Suprapubic skin (tissue), 4 donors: ENCODE measurements at regions not wholly inside any gene's neighbourhood (a gene's known extent, or its start where the extent isn't known, plus 50 kb on each side); places are given as distances from the start of the nearest gene placed in this dataset.

ENCODE experiments used
- DNase-seq, 2 donors: peaks; one replicate each; pipeline ENCODE4 v3.0.0-alpha.2; 2019; ENCODE audit warnings: low spot score in 2 of 2
- H3K27ac ChIP-seq: fragments of 200-600 bp; sonication (generic); one replicate; pipeline ENCODE4 v1.5.1; 2019
- H3K27me3 ChIP-seq: fragments of 200-600 bp; sonication (generic); one replicate; pipeline ENCODE4 v1.5.1; 2019
- H3K36me3 ChIP-seq: fragments of 200-600 bp; sonication (generic); one replicate; pipeline ENCODE4 v1.5.1; 2019
- H3K4me1 ChIP-seq: fragments of 200-600 bp; sonication (generic); one replicate; pipeline ENCODE4 v1.5.1; 2019
- H3K4me3 ChIP-seq: fragments of 200-600 bp; sonication (generic); one replicate; pipeline ENCODE4 v1.5.1; 2019; ENCODE audit warnings: mild to moderate bottlenecking
- H3K9me3 ChIP-seq: fragments of 200-600 bp; sonication (generic); one replicate; pipeline ENCODE4 v1.5.1; 2019
- EP300 ChIP-seq: sonication (generic); formaldehyde crosslinking; IDR thresholded peaks from one replicate; pipeline ENCODE4 v1.6.1; 2017; ENCODE audit warnings: antibody characterized with exemption
- POLR2A ChIP-seq, 2 donors: fragments of 450-650 bp; IDR thresholded peaks; one replicate each; pipeline ENCODE4 v1.6.1; 2017; ENCODE audit warnings: antibody characterized with exemption in 2 of 2, mild to moderate bottlenecking in 2 of 2, moderate library complexity in 2 of 2
- POLR2AphosphoS5 ChIP-seq, 3 donors: sonication (generic); formaldehyde crosslinking; IDR thresholded peaks; one replicate each; pipeline ENCODE4 v1.6.1; 2017; ENCODE audit warnings: antibody characterized with exemption in 3 of 3
- WGBS: methylation state at CpG from one replicate; pipeline ENCODE4 v1.1.5; 2018; 5-methylcytosine and 5-hydroxymethylcytosine counted together
- TF ChIP-seq, protein P1 (sequence below), 2 donors: fragments of 200-600 bp in 1 of 2; fragments of 450-650 bp in 1 of 2; sonication (generic) in 1 of 2; IDR thresholded peaks; one replicate each; pipeline ENCODE4 v1.5.1; 2016 to 2019; ENCODE audit warnings: antibody characterized with exemption in 2 of 2, mild to moderate bottlenecking in 1 of 2, moderate library complexity in 1 of 2

- H3K27me3 ChIP-seq: no peaks in the 10 kb centered on the region
- TF ChIP-seq POLR2AphosphoS5 (IDR thresholded peaks at IDR 0.05) (no peak), POLR2A (IDR thresholded peaks at IDR 0.05) (no peak), EP300 (no peak)
- TF ChIP-seq, protein P1, sequence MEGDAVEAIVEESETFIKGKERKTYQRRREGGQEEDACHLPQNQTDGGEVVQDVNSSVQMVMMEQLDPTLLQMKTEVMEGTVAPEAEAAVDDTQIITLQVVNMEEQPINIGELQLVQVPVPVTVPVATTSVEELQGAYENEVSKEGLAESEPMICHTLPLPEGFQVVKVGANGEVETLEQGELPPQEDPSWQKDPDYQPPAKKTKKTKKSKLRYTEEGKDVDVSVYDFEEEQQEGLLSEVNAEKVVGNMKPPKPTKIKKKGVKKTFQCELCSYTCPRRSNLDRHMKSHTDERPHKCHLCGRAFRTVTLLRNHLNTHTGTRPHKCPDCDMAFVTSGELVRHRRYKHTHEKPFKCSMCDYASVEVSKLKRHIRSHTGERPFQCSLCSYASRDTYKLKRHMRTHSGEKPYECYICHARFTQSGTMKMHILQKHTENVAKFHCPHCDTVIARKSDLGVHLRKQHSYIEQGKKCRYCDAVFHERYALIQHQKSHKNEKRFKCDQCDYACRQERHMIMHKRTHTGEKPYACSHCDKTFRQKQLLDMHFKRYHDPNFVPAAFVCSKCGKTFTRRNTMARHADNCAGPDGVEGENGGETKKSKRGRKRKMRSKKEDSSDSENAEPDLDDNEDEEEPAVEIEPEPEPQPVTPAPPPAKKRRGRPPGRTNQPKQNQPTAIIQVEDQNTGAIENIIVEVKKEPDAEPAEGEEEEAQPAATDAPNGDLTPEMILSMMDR (IDR thresholded peaks at IDR 0.05): no peak
- no peak for DNase-seq
- no peak overlapping the region for H3K27ac ChIP-seq
- peaks cover 7% of the 10 kb centered on the region for H3K4me1 ChIP-seq
- no peak overlapping the region for H3K4me3 ChIP-seq
- H3K9me3 ChIP-seq: no peaks in the 10 kb centered on the region
- WGBS: 89% methylated on average over 2 of the region's 2 CpGs
- H3K36me3 ChIP-seq: no peaks in the 10 kb centered on the region
Observed at GRCh38 chr5:166992108-166992507, 1299.3 kb upstream of the WWC1 start.

GRCh38 chr5:166992874-166993722 is 1298.3 kb upstream of the WWC1 start:
- TF ChIP-seq POLR2A (IDR thresholded peaks at IDR 0.05): no peak
- TF ChIP-seq POLR2AphosphoS5 (IDR thresholded peaks at IDR 0.05): no peak
- TF ChIP-seq EP300: no peak
- TF ChIP-seq, protein P1 (IDR thresholded peaks at IDR 0.05): no peak
- peaks cover 7% of the 10 kb centered on the region for H3K4me1 ChIP-seq
- H3K4me3 ChIP-seq: no peak overlapping the region
- WGBS: 23% methylated on average over 11 of the region's 11 CpGs
- no peak for DNase-seq
- H3K9me3 ChIP-seq: no peaks in the 10 kb centered on the region
- no peaks in the 10 kb centered on the region for H3K27me3 ChIP-seq
- H3K36me3 ChIP-seq: no peaks in the 10 kb centered on the region
- no peak overlapping the region for H3K27ac ChIP-seq

- 39% methylated on average over 3 of the region's 3 CpGs for WGBS
- H3K36me3 ChIP-seq: no peaks in the 10 kb centered on the region
- H3K27ac ChIP-seq: no peak overlapping the region
- H3K4me3 ChIP-seq: no peak overlapping the region
- H3K4me1 ChIP-seq: peaks cover 7% of the 10 kb centered on the region
- no peaks in the 10 kb centered on the region for H3K9me3 ChIP-seq
- H3K27me3 ChIP-seq: no peaks in the 10 kb centered on the region
- TF ChIP-seq EP300 (no peak), POLR2A (IDR thresholded peaks at IDR 0.05) (no peak), POLR2AphosphoS5 (IDR thresholded peaks at IDR 0.05) (no peak)
- TF ChIP-seq, protein P1 (IDR thresholded peaks at IDR 0.05): no peak
- DNase-seq: no peak
Observed at GRCh38 chr5:166994226-166994625, 1297.2 kb upstream of the WWC1 start.

- no peaks in the 10 kb centered on the region for H3K4me1 ChIP-seq
- H3K9me3 ChIP-seq: no peaks in the 10 kb centered on the region
- no peak for TF ChIP-seq EP300
- TF ChIP-seq POLR2A (IDR thresholded peaks at IDR 0.05): no peak
- no peak for TF ChIP-seq POLR2AphosphoS5 (IDR thresholded peaks at IDR 0.05)
- TF ChIP-seq, protein P1 (IDR thresholded peaks at IDR 0.05): no peak
- no peak overlapping the region for H3K4me3 ChIP-seq
- 74% methylated on average over 3 of the region's 3 CpGs for WGBS
- no peak overlapping the region for H3K27ac ChIP-seq
- no peaks in the 10 kb centered on the region for H3K27me3 ChIP-seq
- DNase-seq: no peak
- no peaks in the 10 kb centered on the region for H3K36me3 ChIP-seq
Observed at GRCh38 chr5:167001246-167001645, 1290.2 kb upstream of the WWC1 start.

DNA sequence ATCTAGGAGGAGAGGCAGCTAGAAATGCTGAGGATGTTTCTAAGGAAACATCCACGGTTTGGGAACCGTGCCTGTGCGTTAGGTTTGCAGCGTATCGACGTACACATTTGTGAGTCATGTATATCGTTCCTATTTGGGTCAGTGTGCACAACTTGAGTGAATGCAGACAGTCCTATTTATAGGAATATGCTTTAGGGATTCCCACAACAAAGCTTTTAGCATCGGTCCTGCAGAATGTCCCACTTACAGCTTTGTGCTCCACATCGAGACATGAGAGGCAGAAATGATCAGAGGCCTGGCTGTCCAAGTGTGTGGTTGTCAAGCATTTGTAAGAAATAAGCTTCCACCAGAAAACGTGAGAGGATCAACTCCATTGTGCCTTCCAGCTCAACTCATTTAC is 1282.7 kb upstream of the WWC1 start:
- Histone ChIP-seq H3K36me3 (no peaks in the 10 kb centered on the region), H3K4me3 (no peak overlapping the region), H3K27me3 (no peaks in the 10 kb centered on the region), H3K27ac (no peak overlapping the region), H3K4me1 (no peaks in the 10 kb centered on the region), H3K9me3 (no peaks in the 10 kb centered on the region)
- TF ChIP-seq POLR2A (IDR thresholded peaks at IDR 0.05) (no peak), EP300 (no peak)
- no peak for DNase-seq
- 73% methylated on average over 10 of the region's 10 CpGs for WGBS
